GM19043 (cell line): ENCODE measurements at regions not wholly inside any gene's neighbourhood (a gene's known extent, or its start where the extent isn't known, plus 50 kb on each side); places are given as distances from the start of the nearest gene placed in this dataset.

Source experiments
- ATAC-seq: cut with Tn5 transposase; IDR thresholded peaks from one replicate; pipeline ENCODE4 v1.9.1; 2021; ENCODE audit warnings: low read depth; ENCODE audit not compliant: unreplicated experiment

DNA sequence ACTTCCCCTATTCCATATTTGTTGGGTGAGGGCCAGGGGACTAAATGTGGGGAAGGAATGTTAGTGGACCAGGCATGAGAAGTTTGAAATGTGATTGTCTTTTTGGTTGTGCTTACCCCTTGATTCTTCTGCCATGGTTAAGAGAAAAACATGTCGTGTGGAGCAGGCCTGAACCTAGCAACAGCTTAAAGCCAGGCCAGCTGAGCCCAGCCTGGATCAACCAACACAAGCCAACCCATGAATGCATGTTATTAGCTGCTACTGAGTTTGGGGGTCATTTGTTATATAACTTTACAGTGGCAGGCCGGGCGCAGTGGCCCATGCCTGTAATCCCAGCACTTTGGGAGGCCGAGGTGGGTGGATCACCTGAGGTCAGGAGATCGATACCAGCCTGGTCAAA lies 52.4 kb upstream of the TRIO start:
- no peak for ATAC-seq

- no peak for ATAC-seq
Observed at GRCh38 chr5:14090290-14090689, 52.9 kb upstream of the TRIO start.

DNA sequence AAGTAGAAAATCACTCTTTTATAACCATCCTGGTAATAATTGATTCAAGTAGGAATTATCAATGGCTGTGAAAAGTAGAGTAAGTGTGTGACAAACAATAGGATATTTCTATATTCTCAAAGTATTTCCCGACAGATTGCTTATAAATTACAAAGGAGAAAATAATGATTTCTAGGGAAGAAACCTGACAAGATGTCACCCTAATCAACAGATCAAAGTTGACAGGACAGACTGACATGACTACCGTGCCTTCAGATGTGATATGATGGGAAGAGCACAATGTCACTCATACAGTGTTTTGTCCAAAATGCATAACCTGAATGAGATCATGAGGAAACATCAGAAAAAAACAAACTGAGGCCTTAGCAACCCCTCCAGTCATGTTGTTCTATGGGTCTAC lies 53.9 kb upstream of the TRIO start:
- no peak for ATAC-seq

DNA sequence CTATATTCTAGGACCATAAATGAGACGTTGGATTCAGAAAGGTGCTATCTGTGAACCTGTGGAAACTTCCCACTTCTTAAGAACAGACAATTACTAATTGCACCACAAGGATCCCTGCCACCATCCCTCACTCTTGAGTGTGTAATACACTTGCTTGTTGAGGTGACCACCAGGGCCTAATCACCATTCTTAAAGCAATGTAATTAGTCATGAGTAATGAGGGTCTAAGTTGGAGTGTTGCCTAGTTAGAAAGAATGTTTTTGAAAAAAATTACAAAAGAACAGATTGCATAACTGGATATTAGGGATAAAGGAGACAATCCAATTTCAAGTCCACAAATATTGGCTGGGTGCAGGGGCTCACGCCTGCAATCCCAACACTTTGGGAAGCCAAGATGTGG lies 56.9 kb upstream of the TRIO start:
- no peak for ATAC-seq

DNA sequence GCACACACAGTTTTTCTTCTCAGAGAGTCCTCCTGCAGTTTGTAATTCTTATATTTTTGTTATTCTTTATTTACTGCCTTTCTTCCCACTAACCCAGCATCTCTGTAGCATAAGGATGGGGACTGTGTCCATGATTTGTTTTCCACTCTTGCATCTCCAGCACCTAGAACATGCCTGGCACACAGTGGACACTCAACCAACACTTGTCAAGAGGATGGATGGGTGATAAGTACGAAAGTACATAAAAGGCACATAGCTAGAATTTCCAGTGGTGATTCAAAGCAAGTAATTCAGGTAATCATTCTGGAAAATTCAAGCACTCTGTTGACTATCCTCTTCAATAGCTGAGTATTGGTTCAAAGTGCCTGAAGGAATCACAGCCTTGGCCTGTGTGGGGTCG lies 60.2 kb upstream of the TRIO start:
- ATAC-seq = no peak

DNA sequence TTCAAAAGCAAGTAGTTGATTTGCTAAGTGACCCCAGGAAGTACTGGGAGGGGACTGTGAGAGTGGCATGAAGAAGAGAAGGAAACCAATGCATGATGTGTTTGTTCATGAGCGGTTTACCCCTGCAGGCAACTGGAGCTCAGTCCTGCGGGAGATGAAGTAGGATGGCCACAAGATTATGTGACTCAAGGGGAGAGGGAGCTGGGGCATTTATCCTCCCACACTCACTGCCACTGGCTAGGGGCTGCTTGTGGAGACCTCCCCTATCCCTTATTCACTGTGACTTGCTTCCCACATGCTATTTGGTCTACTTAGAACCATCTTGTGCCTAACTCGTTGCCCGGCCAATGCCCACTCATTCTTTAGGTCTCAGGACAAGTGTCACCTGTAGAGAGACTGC lies 60.6 kb upstream of the TRIO start:
- no peak for ATAC-seq

DNA sequence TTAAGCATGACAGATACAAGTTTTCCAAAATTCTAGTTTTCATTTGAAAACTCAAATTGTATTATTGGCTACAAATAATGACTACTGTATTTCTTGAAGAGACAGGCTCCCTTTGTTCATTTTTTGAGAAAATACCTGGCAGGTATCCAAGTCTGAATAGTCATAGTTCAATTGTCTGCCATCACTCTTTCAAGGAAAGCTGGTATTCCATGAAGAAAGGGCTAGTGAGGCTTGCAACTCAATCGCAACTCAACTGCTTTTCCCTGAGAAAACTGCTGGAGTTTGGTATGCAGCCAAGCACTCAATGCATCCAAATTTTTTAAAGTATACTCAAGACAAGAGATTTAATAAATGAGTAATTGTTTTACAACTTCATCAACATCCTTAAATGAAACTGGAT lies 61.4 kb upstream of the TRIO start:
- ATAC-seq = no peak

DNA sequence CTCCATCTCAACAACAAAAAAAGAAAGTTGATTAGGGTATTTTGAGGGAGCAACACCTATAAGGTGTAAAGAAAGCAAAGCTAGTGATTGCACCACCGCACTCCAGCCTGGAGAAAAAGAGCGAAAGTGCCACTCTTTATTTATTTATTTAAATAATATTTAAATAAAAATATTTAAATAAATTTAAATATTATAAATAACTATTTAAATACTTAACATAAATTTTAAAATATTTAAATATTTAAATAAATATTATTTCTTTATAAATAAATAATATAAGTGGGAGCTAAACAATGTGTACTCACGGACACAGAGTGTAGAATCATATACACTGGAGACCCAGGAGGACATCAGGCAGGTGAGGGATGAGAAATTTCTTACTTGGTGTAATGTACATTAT lies 64.4 kb upstream of the TRIO start:
- ATAC-seq = no peak

DNA sequence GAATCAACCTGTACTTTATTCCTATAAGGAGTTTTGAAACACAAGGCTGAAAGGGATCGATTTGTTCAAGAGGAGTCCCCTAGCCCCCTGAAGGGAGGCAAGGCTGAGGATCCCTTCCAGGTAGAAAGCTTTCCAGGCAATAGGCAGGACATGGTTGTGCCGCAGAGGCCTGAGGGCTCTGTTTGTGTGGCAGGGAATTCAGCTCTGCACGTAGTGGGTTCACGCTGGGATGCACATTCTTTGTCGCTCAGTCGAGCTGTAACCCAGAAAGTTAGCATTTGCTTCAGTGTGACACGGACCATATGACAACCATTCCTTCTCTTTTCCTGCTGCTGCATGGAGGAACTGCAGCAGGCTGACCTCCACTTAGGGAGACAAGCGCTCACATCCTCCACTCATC lies 65.6 kb upstream of the TRIO start:
- no peak for ATAC-seq

- ATAC-seq = no peak
Observed at GRCh38 chr5:14076561-14076960, 66.6 kb upstream of the TRIO start.

GRCh38 chr5:14075937-14076336 lies 67.2 kb upstream of the TRIO start:
- ATAC-seq = no peak

DNA sequence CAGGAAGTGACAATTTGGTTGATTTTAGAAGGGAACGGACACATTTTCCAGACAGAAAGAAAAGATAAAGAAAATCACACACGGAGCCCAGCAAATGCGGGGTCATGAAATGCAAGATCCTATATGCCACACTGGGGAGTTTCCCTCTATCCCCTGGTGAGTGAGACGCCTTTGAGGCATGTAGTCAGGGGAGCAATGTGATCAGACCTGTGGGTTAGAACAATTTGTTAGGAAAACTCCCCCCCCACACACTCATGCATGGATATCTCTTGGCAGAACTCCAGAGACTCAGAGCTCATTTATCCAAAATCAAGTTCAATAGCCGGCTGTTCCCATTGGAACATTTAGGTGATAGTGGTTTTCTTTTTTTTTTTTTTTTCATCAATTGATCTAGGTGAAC lies 71.7 kb upstream of the TRIO start:
- no peak for ATAC-seq

DNA sequence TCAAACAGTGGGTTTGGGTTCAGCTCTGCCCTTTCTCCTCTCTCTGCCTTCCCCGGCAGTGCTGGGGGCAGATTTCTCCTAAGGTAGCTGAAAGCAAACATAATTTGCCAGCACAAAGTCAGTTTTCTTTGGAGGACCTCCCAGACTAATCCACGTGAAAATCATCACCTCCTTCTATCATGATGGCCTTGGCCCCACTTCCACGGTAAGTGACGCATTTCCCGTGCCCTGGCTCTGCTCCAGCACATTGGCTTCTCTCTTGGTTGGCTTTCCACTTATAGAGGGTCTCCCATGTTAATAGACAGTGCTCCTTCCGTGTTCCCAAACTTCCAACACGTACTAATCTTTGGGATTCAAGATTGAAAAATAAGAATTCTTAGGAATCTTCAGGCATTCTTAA lies 74.1 kb upstream of the TRIO start:
- no peak for ATAC-seq

GRCh38 chr5:14068136-14068535 lies 75.0 kb upstream of the TRIO start:
- ATAC-seq = no peak

DNA sequence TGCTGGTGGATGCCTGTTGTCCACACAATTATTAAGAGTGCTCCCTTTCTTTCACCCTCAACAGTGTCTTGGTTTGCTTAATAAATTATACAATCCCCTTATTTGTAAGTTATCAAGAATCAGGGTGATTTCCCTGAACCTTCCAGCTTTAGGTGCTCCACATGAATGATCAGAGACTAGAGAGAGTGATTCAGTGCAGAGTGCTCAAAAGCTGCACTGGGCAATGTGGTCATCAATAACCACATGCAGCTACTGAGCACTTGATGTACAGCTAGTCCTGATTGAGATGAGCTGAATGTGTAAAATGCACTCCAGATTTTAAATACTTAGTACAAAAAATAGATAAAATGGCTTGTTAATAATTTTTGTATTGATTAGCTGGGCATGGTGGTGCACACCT lies 76.8 kb upstream of the TRIO start:
- ATAC-seq = no peak

DNA sequence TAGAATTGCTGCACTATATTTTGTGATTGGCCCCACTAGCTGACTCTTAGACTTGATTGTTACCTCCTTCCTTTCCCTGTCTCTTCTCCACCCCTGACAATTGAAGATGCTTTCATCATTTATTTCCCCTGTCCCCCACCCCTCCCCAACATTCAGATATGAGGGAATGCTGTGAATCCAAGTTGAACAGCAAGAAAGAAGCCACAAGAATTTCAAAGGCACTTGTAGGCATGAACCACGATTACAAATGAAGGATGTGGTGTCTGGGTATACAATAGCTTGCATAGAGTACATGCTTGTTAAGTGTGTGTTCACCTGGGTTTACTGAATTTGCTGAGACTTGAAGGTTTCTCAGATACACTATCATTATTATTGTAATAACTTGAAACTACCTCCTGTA lies 78.3 kb upstream of the TRIO start:
- no peak for ATAC-seq

DNA sequence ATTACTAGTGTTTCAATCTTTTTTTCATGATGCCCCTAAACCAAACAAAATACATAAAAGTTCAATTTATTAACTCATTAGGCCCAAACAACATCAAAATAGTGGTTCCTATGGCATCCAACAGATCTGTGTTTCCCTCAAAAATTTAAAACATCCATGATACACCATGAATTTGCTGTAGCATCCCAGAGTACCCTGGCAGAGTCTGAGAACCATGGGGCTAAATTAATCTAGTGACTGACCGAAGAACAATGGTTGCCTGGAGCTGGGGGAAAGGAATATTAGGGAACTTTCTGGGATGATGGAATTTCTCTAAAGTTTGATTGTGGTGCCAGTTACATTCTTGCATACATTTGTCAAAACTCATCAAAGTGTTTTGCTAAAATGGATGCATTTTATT lies 79.5 kb upstream of the TRIO start:
- no peak for ATAC-seq

DNA sequence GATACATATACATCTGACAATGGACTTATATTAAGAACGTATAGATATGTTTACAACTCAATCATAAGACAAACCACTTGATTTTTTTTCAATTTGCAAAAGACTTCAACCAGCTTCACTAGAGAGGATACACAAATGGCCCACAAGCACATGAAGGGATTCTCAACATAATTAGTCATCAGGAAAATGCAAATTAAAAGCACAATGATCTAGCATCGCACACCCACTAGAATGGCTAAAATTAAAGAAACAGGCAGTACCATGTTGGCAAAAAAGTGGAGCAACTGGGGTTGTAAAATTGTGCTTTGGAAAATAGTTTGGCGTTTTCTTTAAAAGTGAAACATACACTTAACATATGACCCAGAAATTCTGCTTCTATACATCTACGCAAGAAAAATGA lies 80.0 kb upstream of the TRIO start:
- no peak for ATAC-seq

GRCh38 chr5:14062178-14062577 lies 81.0 kb upstream of the TRIO start:
- ATAC-seq = no peak

DNA sequence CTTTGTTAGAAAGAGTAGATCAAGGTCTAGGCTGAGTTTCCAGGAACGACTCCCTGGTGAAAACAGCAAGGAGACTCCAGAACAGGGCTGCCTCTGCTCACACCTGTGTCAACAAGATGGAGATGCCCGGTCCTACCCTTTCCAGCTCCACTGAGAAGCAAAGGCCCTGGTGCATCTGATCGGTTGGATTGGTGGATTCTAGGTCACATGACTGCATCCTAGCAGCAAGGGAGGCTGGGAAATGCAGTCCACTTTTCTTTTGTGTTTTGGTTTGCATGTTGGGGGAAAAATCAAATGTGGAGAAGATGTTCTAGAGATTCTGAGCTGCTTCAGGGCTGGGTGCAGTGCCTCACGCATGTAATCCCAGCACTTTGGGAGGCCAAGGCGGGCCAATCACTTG lies 82.0 kb upstream of the TRIO start:
- ATAC-seq = no peak

- ATAC-seq = no peak
Observed at GRCh38 chr5:14060218-14060617, 82.9 kb upstream of the TRIO start.

DNA sequence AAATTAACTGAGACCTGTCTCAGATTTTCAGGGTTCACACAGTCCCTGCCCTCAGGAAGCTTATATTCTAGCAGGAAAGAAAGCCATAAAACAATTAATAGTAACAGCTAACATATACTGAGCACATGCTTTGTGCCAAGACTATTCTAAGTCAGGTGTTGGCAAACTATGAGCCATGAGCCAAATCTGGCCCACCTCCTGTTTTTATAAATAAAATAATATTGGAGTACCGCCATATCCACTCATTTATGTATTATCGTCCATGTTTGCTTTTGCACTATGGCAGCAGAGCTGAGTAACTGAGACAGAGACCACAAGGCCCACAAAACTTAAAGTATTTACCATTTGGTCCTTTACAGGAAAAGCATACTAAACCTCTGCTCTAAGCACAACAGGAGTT lies 83.3 kb upstream of the TRIO start:
- ATAC-seq = no peak

- ATAC-seq = no peak
Observed at GRCh38 chr5:14057289-14057688, 85.9 kb upstream of the TRIO start.

DNA sequence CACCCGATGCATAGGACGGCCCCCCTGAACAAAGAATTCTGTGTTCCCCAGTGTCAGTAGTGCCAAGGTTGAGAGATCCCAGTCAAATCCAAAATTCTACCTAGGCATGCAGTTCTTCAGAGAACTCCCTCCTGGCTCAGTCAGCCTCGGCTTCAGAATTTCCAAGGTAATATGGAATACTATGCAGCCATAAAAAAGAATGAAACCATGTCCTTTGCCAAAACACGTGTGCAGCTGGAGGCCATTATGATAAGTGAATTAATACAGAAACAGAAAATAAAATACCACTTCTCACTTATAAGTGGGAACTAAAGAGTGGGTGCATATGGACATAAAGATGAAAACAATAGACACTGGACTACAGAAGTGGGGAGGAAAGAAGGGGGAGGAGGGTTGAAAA lies 87.1 kb upstream of the TRIO start:
- ATAC-seq = no peak
